HG02943 (cell line): ENCODE measurements at regions not wholly inside any gene's neighbourhood (a gene's known extent, or its start where the extent isn't known, plus 50 kb on each side); places are given as distances from the start of the nearest gene placed in this dataset.

ENCODE experiments used
- ATAC-seq: cut with Tn5 transposase; IDR thresholded peaks from one replicate; pipeline ENCODE4 v1.9.1; 2021; ENCODE audit warnings: mild to moderate bottlenecking, low read depth, moderate library complexity; ENCODE audit not compliant: unreplicated experiment

GRCh38 chr1:58888833-58889232 lies 105.0 kb upstream of the JUN start:
- no peak for ATAC-seq

GRCh38 chr1:58890113-58890512 lies 106.3 kb upstream of the JUN start:
- no peak for ATAC-seq

- ATAC-seq = no peak
Observed at GRCh38 chr1:58890609-58891008, 106.8 kb upstream of the JUN start.

- no peak for ATAC-seq
Observed at GRCh38 chr1:58891347-58891746, 107.5 kb upstream of the JUN start.

GRCh38 chr1:58893257-58893869 lies 109.5 kb upstream of the JUN start:
- no peak for ATAC-seq

- ATAC-seq = peak; percentile 55
Observed at GRCh38 chr1:58895082-58895481, 111.2 kb upstream of the JUN start.

GRCh38 chr1:58895559-58896145 lies 111.8 kb upstream of the JUN start:
- ATAC-seq = peak; percentile 56

- no peak for ATAC-seq
Observed at GRCh38 chr1:58896246-58897183, 112.7 kb upstream of the JUN start.

GRCh38 chr1:58898739-58899586 lies 115.1 kb upstream of the JUN start:
- ATAC-seq = no peak

- ATAC-seq = no peak
Observed at GRCh38 chr1:58899587-58900271, 115.9 kb upstream of the JUN start.

- no peak for ATAC-seq
Observed at GRCh38 chr1:58900396-58900795, 116.5 kb upstream of the JUN start.

GRCh38 chr1:58901008-58901407 lies 117.2 kb upstream of the JUN start:
- ATAC-seq = no peak

GRCh38 chr1:58902830-58903513 lies 119.1 kb upstream of the JUN start:
- ATAC-seq = no peak

- ATAC-seq = peak; percentile 87
Observed at GRCh38 chr1:58903514-58904298, 119.9 kb upstream of the JUN start.

- no peak for ATAC-seq
Observed at GRCh38 chr1:58904299-58905125, 120.7 kb upstream of the JUN start.

GRCh38 chr1:58905126-58905490 lies 121.3 kb upstream of the JUN start:
- no peak for ATAC-seq

- ATAC-seq = no peak
Observed at GRCh38 chr1:58905628-58906221, 121.9 kb upstream of the JUN start.

- ATAC-seq = no peak
Observed at GRCh38 chr1:58907398-58907797, 123.6 kb upstream of the JUN start.
